GM21447 (cell line): ENCODE measurements at regions not wholly inside any gene's neighbourhood (a gene's known extent, or its start where the extent isn't known, plus 50 kb on each side); places are given as distances from the start of the nearest gene placed in this dataset.

Experiments used
- ATAC-seq: cut with Tn5 transposase; IDR thresholded peaks from one replicate; pipeline ENCODE4 v1.9.1; 2021; ENCODE audit not compliant: unreplicated experiment

DNA sequence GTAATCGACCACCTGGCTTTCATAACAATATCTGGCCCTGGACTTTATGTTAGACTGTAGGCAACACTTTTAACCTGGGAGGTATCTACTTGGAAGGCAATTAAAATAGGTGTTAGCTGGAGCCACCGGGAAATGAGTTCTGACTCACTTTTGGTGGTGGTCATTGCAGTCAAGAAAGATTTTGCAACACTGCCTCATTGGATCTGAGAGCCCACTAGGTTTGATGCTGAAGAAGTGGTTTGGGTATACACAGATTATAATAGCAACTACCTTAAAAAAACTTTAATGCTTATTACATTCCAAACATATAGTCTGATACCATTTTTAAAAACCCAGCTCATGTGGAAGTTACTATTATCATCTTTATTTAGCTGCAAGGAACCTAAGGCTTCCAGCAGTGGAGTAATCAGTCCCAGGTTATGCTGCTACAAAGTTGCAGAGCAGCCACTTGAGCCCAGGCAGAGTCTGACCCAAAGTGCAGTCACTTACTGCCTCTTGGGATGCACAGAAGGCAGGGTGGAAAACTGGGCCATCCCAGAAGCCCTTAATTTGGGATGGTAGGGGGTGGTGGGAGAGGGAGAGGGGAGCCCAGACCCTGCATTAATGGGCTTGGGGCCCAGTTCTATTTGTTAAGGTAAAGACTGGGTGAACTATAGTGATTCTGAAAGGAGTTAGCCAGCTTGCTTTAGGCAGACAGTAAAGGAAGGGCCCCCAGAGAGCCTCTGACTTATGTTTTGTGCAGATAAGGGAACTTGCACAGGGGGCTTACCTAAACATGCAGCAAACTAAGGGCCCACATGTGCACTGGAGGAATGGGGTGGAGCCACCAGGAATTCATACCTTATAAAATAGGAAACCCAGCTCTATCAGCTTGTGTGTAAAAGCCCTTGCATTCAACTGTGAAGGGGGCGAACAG, 149.4 kb downstream of the SNX19 start:
- ATAC-seq, result peak; percentile 21

DNA sequence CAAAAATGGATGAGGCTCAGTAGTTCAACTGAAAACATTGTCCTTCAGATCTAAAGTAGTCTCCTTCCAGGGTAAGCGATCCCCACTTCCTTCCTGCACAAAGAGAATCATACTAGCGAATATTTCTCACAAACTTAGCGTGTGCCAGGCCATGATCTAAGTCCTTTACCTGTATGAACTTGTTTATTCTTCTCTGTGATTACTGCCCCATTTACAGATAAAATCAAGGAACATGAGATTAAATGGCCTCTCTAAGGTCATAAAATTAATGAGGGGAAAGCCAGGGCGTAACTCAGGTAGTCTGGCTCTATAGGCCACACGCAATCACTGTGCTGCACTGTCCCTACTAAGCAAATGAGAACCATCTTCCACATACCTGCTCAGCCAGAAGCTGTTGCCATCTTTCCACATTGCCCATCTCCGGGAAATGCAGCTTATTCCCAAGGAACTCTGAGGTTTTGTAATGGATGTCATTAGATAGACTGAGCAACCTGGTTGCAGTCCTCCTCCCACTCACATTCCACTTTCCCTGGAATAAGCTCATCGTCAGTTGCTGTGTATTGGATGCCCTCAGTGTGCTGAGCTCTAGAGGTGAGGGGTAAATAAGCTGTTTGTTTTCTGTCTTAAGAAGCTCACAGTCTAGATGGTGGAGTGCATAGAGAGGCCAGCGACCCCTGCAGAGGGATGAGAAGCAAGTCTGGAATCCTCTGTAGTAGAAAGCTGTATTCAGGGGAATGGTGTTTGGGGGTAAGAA, 146.3 kb downstream of the SNX19 start:
- ATAC-seq, result no peak

DNA sequence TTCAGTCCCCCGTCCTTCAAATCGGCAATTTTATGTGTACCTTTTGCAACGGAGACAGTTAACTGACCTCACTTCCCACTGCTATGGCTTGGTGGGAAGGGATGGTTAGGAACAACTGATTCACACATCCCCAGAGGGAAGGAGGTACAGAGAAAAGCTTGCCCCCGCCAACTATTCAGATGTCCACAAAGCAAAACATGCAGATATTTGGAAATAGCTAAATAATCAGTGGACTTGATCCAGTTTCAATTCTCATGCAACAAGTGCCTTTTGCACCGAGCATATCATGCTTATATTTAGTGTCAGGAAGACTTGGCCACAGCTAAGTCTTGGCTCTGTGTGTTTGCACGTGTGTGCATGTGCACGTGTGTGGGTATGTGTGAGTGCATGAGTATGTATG, 144.6 kb downstream of the SNX19 start:
- no peak for ATAC-seq

DNA sequence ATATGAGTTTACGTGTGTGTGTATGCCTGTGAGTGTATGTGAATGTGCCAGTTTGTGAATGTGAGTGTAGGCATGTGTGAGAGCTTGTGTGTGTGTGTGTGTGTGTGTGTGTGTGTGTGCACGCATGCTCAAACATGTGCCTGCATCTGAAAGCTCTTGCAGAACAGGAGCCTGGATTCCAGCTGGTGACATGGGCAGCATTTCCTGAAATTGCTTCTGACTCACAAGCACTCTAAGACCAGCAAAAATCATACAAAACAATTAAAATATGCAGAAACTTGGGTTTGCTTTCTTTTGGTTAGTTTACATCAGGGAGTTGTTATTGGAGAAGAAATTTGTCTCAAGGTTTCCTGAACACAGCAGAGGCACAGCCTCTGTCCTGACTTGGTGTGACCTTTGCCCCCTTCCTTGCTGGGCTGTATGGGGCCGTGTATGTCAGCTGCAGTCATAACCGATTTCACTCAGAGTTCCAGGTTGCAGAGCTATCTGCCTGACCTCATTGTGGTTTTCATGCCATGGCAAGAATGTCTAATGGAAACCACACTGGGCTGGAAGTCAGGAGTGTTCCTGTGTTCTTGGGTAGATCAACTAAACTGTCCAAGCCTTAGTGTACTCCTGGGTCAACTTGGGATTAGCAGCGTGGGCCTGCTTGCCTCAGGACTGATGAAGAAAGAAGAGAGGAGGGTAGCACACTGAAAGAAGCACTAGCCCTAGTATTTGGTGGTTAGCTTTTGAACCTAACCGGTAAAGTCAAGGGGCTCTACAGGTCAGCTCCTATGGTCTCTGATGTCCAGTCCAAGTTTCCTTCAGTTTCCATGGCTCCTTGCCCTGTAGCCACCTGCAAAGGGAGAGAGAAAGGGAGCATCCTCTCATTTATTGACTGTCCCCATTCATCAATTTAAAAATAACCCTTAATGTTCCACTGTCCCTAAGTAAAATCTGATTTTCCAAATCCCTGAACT, 143.7 kb downstream of the SNX19 start:
- ATAC-seq, result no peak

DNA sequence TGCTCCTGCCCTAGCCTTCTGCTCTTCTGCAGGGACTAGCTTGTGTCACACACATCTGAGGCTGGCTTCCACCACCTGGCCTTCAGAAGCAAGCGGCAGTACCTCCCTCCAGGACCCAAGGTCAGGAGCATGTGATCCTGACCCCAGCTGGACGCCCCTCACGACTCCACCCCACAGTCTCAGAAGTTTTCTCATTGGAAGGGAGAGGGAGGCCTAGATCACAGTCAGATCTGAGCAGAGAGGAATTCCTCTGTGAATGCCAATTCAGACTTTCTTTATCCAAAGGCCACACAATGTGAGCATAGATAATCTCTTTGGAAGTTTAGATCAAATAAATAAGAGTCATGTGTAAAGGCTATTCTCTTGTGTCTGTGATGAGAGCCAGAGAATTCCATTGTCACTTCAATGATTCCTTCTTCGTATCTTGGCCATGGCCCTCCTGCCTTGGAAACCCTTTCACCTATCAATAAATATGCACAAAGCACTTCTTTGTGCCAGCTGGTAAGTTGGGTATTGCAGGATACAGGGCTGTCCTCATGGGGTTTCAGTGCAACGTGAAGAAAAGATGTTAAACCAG, 142.9 kb downstream of the SNX19 start:
- no peak for ATAC-seq

DNA sequence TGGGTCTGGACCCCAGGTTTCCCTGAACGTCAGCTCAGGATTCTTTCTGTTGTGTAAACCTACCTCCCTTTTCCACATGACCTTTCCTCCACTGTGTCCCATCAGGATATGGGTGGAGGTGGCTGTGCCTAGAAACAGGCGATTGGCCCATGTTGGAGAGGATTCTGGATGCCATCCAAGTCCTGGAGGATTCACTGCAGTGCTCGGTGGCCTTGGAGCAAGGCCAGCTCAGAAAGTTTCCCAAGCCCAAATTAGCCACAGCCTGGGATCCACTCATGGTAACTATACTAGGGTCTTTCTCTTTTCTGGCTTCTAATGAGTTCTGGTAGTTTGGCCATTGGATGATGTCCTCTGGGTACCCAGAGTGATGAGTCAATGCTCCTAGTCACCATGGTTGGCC, 141.6 kb downstream of the SNX19 start:
- ATAC-seq, result no peak

DNA sequence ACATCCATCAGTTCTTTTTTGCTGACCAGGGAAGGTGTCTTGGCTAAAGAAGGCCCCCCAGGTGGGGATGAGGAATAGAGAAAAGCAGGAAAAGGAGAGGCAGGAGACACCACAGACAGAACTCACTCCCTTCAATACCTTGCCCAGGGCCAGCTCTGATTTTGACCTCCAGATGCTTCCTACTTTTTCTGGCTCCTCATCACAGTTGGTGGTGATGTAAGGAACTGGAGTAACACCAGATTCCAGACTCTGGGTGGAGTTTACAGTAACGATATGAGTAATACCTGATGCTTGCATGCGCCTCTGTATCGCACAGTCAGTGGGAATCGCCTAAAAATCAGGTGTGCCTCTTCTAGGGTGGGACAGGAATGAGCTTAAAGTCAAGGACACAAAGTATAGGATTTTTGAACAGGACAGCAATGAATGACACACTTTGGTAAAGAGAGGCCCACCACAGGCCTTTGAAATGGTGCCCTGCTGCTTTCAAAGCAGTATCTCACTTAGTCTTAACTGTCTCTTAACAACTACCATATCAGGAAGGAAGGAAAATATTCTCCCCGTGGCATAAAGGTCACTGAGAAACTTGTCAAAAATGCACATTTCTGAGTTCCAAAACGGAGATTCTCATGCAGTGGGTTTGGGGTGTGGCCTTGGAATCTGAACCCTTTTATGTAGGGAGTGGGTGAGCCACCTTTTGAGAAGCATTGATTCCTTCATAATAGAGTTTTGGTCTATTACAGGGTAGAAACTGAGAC, 140.8 kb downstream of the SNX19 start:
- ATAC-seq, result no peak

DNA sequence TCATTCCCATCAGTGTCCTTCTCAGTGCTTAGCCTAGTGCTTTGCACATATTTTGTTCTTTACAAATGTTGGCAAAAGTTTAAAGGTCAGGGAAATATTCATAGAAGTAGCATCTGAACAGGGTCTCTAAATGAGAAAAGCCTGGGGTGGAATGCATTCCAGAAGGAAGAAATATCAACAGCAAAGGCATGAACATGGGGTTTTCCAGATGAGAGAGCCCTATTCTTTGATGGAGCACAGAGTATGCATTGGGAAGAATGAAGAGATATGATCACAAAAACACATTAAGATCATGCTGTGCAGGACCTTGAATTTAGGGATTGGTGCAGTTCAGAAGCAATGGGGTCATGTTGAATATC, 140.2 kb downstream of the SNX19 start:
- no peak for ATAC-seq

DNA sequence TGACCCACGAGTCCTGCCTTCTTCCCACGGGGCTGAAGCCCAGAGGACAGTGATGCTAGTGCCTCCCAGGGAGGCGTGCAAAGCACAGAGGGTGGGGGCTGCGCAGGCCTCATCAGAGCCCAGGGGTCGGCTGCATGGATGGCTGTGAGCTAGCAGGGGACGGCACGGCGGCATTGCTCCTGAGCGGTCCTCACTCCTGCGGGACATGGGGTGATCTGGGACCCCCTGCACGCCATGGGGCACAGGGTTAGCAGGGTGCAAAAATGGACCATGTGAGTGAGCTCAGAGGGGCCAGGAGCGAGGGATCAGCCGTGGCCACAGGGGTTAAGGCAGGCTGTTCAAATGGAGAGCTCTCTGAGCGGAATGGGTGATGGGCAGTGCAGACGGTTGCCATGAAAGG, 138.3 kb downstream of the SNX19 start:
- no peak for ATAC-seq

DNA sequence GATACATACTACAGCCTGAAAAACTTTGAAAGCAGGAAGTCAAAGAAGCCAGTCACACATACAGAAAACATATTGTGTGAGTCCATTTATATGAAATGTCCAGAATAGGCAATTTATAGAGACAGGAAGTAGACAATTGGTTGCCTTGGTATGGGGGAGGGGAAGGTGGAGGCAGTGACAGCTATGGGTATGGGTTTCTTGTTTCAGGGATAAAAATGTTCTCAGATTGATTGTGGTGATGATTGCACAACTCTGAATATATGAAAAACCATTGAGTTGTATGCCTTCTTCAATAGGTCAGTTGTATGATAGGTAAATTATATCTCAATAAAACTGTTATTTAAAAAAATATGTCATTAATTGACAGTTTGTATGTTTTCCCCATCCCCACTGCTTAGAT, 137.6 kb downstream of the SNX19 start:
- no peak for ATAC-seq

DNA sequence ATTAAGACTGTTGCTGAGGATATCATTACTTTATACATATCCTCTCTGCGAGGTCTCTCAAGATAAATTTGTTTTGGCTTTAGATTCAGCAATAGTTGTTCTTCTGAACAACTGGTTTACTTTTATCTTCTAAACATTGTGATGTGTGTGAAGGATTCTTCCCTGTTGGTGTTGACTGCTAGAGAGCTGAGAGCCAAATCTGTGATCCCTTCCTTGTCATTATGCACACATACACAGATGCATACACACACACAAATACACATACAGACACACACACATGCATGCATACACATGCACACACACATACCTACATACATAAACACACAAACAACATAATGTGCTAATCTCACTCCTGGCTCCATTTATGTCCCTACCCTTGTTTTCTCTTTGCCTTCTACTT, 137.0 kb downstream of the SNX19 start:
- no peak for ATAC-seq

DNA sequence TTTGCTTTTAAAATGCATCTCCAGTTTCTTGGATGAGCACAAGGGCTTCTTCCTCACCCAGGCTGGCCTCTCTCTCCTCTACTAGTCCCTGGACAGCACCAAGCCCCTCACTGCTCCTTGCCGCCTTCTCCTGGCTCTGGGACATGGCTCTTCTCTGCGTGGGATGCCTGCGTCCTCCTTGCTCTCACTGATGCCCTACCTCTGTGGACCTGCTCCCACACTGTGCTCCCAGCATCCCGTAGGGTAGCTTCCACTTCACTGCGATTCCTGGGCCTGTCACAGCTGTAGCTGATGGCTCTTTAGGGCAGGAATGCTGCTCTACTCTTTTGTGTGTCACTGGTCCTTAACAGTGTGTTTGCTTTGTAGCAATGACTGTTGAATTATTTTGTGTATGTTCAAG, 136.3 kb downstream of the SNX19 start:
- ATAC-seq, result no peak

DNA sequence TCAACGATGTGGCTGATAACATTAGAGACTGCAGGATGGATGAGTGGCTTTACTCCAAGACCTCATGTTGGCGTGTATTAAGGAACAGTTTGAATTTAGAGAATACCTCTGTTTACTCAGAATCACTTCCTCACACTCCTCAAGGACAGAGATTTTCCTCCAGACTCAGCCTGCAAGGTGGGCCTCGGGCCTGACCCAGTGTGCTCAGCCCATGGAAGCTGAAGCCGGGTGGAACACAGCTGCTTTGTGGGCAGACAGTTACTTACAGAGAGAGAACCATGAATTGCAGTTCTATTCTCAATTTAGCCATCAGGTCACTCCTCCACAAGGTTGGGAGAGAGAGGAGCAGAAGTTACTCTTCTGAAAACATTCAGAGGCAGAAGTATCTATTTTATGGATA, 135.8 kb downstream of the SNX19 start:
- ATAC-seq, result no peak

DNA sequence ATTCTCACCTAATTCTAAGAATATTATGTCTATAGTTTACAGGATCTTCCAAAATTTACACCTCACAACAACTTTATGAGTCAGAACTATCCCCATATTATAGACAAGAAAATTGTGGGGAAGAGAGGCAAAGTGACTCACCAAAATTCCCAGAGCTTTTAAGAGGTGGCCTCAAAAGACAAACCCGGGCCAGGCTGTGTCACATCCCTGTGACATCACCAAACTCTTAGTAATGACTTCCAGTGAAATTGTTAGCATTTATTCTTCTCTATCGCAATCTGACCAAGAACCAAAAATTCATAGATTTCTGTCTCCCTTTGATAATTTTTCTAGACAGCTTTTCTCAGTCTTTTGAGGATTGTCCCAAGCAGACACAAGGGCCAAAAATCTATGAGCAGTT, 134.3 kb downstream of the SNX19 start:
- ATAC-seq, result no peak

DNA sequence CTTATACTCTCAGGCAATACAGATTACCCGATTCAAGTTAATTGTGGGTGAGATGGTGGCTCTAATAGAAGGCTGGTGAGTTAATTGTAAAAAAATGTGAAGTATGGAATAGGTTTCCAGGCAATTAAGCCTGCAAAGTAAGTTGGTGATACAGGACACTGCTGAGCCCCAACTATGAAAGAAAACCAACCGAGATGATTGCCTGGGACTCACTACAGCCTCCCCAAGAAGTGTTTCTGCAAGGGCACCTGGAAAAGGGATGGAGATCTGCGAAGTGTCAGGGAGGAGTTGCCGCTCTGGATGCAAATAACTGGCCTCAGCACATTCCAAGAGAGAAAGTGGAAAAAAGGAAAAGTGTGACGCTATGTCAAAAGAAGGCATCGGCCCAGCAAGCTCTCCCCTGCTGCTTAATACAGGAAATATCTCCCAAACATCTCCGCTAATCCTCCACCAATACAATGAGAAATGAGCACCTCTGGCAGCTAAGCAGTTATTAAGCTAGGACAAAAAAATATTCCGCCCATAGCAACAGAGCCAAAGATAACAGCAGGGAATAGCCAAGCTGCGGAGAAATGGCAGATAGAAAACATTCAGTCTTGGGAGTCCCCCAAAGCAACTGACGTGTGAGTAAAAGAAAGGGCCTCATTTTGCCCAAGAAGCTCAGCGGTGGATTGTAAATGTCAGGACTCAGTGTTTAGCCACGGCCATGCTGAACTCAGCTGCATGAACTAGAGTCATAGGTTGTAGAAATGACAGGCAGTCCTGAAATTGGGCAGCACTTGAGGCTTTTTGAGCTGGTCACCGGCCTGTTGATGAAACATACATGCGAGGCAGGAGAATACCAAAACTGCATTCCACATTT, 133.7 kb downstream of the SNX19 start:
- ATAC-seq, result no peak

DNA sequence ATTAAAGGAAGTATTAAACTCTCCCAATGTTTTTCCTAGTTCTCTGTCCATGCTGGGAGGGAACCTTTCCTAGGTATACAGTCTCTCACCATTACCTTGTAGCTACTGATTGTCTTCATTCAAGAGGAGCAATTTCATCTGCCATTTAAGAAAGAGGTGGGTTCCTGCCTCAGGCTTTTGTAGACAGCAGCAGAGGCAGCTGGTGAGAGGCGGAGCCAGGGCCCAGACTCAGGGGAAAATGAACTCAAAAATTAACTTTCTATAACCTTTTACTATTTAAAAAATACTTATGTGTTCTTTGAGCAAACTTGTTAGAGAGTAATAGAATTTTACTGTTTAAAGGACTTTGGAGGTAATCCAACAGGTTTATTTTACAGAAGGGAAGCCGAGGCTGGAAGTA, 133.0 kb downstream of the SNX19 start:
- ATAC-seq, result no peak

DNA sequence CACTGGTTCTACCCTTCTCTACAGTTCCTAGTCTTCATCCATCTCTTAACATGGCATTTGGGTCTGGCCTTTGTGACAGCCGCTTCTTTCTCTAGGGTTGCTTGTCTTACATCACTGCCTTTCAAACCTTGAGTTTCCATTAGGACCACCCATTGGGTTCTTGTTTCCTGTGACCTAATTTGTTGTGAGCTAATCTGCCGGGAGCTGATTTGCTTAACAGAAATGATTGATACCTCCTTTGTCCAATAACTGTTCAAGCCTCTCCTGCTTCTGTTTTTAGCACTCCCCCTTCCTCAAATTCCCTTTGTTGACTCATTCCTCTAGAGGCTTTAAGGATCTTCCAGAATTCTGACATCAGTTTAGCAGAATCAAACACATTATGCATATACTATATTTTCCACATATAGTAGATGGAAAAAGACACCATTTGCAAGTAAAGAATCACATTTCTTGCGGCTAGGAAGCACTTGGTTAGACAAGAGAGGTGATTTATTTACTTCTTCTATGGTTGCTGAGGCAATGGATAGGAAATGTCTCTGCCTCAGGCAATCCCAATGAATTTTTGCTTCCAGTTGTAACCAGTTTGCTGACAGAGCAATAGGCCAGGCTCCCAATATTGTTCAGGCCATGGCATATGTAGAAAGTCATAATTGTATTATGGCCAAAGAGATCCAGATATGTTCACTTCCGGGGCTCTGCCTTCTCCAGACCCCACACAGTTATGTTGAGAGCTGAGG, 130.7 kb downstream of the SNX19 start:
- no peak for ATAC-seq

DNA sequence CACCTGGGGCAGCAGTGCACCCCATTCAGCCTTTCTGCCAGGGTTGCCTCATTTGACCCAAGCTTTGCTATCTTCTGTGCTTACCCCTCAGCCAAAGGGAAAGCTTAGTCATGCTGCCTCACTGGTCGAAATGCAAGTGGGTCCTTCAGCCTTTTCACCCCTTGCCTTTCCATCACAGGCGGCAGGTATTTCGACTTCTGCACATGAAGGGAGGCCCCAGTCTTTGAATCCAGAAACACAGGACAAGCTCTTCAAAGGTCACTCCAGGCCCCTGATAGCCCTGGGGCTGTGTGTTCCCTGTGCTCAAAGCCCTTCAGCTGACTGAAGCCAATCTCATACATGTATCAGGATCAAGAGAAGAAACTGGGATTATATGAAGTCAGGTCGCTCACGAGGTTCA, 129.7 kb downstream of the SNX19 start:
- no peak for ATAC-seq
